ENCODE measurements at regions not wholly inside any gene's neighbourhood (a gene's known extent, or its start where the extent isn't known, plus 50 kb on each side); places are given as distances from the start of the nearest gene placed in this dataset.
"Not testable (repeated sequence)": the region's sequence is repeated elsewhere in the genome, so short reads cannot be mapped to it uniquely, and the experiment has no call there.

- TF ChIP-seq CTCF, EP300, POLR2A (IDR thresholded peaks at IDR 0.05): not testable (repeated sequence)
Measured at GRCh38 chr13:63757683-63758082, 2342.0 kb upstream of the PCDH20 start.
